ENCODE measurements at regions not wholly inside any gene's neighbourhood (a gene's known extent, or its start where the extent isn't known, plus 50 kb on each side); places are given as distances from the start of the nearest gene placed in this dataset.

DNA sequence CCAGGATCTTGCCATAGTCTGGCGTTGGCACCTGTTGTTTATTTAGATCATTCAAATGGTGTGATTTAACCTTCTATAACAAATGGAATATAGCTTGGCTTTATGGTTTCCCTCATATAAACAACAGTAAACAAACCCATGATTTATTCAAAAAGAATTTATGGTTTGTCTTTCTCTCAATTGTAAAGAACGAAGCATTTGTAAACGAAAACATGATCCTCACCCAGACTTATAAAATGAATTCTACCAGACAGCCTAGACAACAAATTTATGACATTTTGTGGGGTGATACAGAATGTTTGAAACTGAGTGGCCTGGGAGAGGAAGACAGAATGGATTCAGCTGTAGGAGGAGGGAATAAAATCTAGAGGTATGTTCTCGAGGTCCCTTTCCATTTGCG is 66.1 kb upstream of the PTGFR start:
- DNase-seq (ENCODE audit: low read depth): no peak
- no peak overlapping the region for H3K4me3 ChIP-seq (ENCODE audit: low read length)
- TF ChIP-seq, protein P1, sequence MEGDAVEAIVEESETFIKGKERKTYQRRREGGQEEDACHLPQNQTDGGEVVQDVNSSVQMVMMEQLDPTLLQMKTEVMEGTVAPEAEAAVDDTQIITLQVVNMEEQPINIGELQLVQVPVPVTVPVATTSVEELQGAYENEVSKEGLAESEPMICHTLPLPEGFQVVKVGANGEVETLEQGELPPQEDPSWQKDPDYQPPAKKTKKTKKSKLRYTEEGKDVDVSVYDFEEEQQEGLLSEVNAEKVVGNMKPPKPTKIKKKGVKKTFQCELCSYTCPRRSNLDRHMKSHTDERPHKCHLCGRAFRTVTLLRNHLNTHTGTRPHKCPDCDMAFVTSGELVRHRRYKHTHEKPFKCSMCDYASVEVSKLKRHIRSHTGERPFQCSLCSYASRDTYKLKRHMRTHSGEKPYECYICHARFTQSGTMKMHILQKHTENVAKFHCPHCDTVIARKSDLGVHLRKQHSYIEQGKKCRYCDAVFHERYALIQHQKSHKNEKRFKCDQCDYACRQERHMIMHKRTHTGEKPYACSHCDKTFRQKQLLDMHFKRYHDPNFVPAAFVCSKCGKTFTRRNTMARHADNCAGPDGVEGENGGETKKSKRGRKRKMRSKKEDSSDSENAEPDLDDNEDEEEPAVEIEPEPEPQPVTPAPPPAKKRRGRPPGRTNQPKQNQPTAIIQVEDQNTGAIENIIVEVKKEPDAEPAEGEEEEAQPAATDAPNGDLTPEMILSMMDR (IDR thresholded peaks at IDR 0.05; ENCODE audit: insufficient read depth, low read depth, low read length, missing control alignments): no peak

DNA sequence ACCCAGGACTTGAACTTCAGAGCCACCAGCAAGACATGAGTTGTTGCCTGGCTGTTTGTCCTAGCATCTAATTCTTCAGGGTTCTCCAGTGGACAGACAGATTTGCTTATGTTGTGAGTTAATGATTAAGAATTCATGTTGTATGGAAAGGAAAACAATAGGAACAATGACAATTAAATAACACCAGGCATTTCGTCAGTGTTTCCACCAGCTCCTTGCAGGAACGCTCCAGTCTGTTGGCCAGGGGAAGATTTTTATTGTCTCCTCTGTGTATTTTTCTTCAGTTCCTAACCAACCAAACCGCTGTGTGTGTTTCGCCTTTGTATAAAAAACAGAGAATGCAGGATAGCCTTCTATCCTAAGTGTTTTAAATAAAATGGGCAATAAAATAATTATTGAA is 64.4 kb upstream of the PTGFR start:
- TF ChIP-seq, protein P1 (IDR thresholded peaks at IDR 0.05; ENCODE audit: insufficient read depth, low read depth, low read length, missing control alignments): no peak
- H3K4me3 ChIP-seq (ENCODE audit: low read length): no peak overlapping the region
- no peak for DNase-seq (ENCODE audit: low read depth)

DNA sequence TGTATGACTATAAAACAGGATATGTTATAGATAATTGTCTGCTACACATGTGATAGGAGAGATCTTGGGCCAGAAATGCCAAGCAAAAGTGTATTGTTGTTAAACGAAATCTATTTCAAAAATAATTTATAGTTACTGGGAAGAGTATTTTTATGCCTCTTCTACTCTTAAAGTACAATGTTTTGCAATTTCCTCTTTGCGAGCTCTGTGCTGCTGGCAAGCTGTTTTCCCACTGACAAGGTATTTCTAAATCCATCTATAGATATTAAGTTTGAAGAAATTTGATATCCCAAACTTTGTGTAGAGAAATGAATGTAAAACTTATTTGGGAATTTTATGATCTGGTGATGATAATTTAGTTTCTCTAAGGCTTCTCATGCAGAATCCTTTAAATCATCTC is 63.3 kb upstream of the PTGFR start:
- TF ChIP-seq, protein P1 (IDR thresholded peaks at IDR 0.05; ENCODE audit: insufficient read depth, low read depth, low read length, missing control alignments): no peak
- no peak overlapping the region for H3K4me3 ChIP-seq (ENCODE audit: low read length)
- no peak for DNase-seq (ENCODE audit: low read depth)

DNA sequence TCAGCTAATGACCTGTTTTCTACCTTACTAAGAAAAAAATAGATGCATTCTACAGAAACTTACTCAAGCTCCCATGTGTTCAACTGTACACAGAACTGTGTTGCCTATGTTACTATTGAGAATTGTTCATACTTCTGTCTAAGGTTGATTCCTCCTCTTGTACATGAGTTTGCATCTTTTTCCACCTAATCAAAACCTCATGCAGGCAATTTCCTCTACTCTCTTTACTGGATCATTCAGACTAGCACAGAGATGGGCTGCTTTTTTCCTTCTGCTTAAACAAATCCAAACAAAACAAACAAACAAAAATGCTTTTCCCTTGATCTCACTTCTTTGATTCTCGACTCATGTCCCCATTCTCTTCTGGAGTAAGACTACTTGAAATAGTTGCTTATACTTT is 58.8 kb upstream of the PTGFR start:
- TF ChIP-seq, protein P1 (IDR thresholded peaks at IDR 0.05; ENCODE audit: insufficient read depth, low read depth, low read length, missing control alignments): no peak
- no peak overlapping the region for H3K4me3 ChIP-seq (ENCODE audit: low read length)
- no peak for DNase-seq (ENCODE audit: low read depth)

DNA sequence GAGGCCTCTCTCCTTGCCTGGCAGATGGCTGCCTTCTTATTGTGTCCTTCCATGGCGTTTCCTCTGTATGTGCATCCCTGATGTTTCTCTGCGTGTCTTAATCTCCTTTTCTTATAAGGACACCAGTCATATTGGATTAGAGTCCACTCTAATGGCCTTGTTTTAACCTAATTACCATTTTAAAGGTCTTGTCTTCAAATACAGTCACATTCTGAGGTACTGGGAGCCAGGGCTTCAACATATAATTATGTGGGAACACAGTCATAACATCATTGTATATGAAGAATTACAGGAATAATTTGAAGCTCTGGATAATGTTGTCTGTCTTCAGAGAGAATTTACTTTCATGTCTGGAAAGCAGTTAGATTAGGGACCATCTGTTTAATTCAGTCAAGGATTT is 56.4 kb upstream of the PTGFR start:
- TF ChIP-seq, protein P1 (IDR thresholded peaks at IDR 0.05; ENCODE audit: insufficient read depth, low read depth, low read length, missing control alignments): no peak
- no peak overlapping the region for H3K4me3 ChIP-seq (ENCODE audit: low read length)
- DNase-seq (ENCODE audit: low read depth): no peak

DNA sequence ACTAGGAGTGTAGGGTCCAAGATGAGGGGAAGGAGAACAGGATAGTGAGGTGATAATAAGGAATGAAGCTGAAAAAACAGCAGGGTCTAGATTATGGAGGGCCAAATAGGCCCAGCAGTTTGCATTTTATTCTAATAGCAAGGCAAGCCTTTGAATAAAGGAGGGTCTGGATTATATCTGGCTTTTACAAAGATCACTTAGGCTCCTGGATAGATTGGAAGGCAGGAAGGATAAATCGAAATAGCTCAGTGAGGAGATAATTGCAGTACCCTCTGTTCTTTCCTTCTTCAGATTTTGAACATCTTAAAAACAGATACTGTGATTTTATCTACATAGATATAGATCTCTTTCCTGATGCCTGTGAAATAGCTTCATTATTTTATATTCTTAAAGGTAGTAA is 53.8 kb upstream of the PTGFR start:
- TF ChIP-seq, protein P1 (IDR thresholded peaks at IDR 0.05; ENCODE audit: insufficient read depth, low read depth, low read length, missing control alignments): no peak
- no peak for DNase-seq (ENCODE audit: low read depth)
- no peak overlapping the region for H3K4me3 ChIP-seq (ENCODE audit: low read length)

DNA sequence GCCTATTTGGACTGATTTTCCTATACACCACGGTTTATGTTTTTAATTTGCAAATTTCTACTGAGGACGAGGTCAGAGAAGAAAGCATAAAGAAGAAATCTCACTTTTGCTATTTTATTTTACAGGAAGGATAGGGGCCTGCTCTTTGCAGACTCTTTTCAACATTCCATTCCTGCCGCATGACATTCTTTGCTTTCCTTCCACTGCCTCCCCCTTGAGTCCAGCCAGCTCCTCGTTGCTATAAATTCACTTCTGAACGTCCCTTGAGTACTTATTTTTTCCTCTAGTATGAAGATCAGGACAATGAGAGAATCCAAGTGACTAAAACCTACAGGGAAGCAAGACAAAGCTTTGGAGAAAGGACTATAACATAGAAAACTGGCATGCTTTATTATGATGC is 53.4 kb upstream of the PTGFR start:
- no peak for DNase-seq (ENCODE audit: low read depth)
- TF ChIP-seq, protein P1 (IDR thresholded peaks at IDR 0.05; ENCODE audit: insufficient read depth, low read depth, low read length, missing control alignments): no peak
- no peak overlapping the region for H3K4me3 ChIP-seq (ENCODE audit: low read length)

Data from epithelial cell of esophagus (primary cell).